Midbrain (tissue), 1 donor: ENCODE measurements at regions not wholly inside any gene's neighbourhood (a gene's known extent, or its start where the extent isn't known, plus 50 kb on each side); places are given as distances from the start of the nearest gene placed in this dataset.
"Not testable (repeated sequence)": the region's sequence is repeated elsewhere in the genome, so short reads cannot be mapped to it uniquely, and the experiment has no call there.

Source experiments
- DNase-seq: peaks from one replicate; lab custom pipeline; 2025; lab: John Stamatoyannopoulos, UW

DNA sequence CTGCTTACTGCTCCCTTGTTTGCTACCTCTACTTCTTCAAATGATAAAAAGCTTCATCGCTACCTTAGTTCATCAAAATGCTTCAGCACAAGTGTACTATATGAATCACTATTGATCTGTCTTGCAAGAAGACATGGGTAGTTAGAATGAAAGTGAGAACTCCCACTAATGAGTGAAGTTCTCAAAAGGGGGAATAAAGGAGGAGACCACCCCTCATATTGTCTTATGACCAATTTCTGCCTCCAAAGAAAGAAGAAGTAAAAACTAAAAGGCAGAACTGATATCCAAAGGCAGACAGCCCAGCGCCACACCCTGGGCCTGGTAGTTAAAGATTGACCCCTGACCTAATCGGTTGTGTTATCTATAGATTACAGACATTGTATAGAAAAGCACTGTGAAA is 63.4 kb upstream of the RAP1B start:
- DNase-seq: not testable (repeated sequence)

DNA sequence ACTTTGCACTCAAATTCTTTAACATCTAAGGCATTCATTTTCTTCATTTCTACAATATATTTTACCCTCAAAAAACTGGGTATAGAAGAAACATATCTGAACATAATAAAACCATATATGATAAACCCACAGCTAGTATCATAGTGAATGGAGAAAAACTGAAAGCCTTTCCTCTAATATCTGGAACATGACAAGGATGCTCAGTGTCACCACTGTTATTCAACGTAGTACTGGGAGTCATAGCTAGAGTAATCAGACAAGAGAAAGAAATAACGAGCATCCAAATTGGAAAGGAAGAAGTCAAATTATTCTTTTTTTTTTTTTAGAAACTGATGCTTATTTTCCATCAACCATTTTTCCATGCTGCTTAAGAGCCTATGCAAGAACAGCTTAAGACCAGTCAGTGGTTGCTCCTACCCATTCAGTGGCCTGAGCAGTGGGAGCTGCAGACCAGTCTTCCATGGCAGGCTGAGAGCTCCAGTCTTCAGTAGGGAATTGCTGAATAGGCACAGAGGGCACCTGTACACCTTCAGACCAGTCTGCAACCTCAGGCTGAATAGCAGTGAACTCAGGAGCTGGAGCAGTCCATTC is 58.0 kb upstream of the RAP1B start:
- not testable (repeated sequence) for DNase-seq

DNA sequence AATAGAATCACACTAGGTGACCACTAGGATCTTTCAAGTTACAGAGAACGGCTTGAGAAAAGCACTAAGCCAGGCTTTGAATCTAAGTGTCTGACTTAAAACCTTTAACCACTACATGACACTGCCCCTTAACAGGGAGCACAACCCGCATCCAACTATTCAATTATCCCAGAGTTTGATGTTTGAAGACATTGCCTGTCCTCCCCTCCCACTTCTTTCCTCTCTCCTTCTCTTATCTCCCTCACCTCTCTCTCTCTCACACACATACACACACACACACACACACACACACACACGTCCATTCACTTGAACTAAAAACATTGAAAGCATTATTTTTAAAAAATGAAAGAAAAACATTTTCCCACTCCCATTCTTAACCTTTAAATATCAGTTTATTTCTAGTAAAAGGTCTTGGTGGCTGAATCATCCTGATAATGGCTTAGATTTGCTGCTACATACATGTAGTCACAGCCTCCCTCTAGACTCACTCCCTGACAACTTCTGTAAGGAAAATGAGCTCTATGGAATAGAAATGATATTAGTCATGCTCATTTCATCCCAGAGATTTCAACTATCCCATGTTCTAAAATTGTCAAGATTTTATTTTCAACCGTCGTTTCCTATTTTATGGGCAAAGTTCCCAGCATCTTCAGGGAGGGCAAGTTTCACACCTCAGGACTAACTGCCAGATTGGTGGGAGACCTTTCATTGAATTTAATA is 53.5 kb upstream of the RAP1B start:
- DNase-seq: no peak

DNA sequence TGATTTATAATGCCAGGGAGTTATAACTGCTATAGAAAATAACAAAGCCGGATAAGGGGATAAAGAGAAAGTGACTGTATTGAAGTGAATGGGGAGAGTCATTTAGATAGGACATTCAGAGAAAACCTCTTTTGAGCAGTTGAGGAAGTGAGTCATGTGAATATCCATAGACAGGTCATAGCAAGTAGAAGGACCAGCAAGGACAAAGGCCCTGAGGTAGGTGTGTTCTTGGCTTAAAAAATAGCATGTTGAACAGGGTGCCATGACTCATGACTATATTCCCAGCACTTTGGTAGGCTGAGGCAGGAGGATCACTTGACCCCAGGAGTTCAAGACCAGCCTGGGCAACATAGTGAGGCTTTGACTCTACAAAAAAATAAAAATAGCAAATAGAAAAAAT is 51.5 kb upstream of the RAP1B start:
- DNase-seq: no peak

DNA sequence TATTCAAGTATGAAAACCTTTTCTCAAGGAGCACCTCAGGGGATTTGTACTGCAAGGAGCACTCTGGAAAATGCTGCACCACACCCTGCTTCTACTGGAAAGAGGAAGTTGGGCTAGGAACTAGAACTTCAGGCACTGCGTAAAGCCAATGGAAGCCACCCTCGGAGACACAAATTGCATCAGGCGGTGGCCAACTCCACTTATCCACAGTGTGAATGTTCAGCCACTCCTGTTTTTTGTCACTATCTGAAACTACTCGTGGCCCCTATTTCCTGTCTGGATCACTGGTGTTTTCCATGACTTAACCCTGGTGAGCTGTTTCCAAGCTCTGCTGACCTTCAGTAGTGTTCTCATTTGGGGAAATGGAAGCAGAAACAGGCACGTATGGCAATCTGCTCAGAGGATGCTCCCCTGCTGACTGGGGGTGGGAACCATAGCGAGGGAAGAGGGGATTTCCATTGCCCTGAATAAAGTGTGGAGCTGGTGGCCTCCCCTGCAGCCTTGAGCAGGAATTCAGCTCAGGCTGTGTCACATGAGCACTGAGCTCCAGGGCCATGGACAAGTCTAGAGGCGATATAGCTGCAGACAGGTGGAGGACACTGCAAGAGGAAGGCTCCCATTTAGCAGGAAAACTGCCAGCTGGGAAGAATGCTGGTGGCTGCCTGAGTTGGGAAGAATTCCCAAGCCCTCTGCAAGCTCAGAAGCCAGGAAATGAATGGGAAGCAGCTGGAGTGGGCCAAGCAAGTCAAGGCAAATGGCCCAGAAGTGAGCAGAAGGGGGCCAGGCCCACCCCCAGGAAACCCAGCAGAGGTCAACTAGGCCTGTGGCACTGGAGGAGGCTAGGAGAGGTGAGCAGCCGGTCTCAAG is 50.5 kb upstream of the RAP1B start:
- no peak for DNase-seq

DNA sequence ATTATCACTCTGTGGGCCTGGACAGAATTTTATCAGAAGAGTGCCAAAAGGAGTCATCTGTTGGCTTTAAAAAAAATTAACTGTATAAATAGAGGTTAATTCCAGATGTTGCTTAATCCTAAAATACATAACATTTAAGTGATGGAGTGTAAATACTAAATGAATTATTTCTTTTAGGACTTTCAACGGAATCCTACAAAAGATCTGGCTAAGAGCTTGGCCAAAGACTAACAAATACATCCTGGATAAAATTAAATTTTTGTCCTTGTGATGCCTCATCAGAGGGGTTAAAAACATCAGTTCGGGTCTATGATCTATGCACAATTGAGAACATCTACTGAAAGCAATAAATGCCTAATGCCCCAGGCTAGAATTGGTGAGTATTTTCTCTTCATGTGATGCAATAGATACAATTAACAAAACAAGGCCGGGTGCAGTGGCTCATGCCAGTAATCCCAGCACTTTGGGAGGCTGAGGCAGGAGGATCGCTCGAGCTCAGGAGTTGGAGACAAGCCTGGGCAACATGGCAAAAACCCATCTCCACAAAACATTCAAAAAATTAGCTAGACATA is 49.8 kb upstream of the RAP1B start:
- no peak for DNase-seq
